ENCODE measurements at regions not wholly inside any gene's neighbourhood (a gene's known extent, or its start where the extent isn't known, plus 50 kb on each side); places are given as distances from the start of the nearest gene placed in this dataset.
"Not testable (repeated sequence)": the region's sequence is repeated elsewhere in the genome, so short reads cannot be mapped to it uniquely, and the experiment has no call there.

GRCh38 chr7:29642494-29643155 lies 79.0 kb downstream of the PRR15 start:
- H3K4me1 ChIP-seq (ENCODE audit: control insufficient read depth, insufficient read depth, low read length, poor library complexity, severe bottlenecking): no peaks in the 10 kb centered on the region
- H3K9me3 ChIP-seq (ENCODE audit: control insufficient read depth in 2 of 2, low read length in 2 of 2): no peaks in the 10 kb centered on the region
- H3K4me3 Mint-ChIP-seq: no peak overlapping the region
- no peak overlapping the region for H3K27ac ChIP-seq (ENCODE audit: insufficient read depth, low read length, poor library complexity, severe bottlenecking)
- no peaks in the 10 kb centered on the region for H3K9me3 Mint-ChIP-seq
- ATAC-seq (ENCODE audit: low read depth in 2 of 2) (no peak), DNase-seq (no peak)
- H3K4me3 ChIP-seq (ENCODE audit: low read depth, low read length): no peak overlapping the region
- H3K4me1 Mint-ChIP-seq: no peaks in the 10 kb centered on the region
- no peaks in the 10 kb centered on the region for H3K27me3 ChIP-seq (ENCODE audit: control insufficient read depth, insufficient read depth, low read length)
- no peaks in the 10 kb centered on the region for H3K36me3 Mint-ChIP-seq
- H3K36me3 ChIP-seq (ENCODE audit: control insufficient read depth, insufficient read depth, low read length): no peaks in the 10 kb centered on the region
- H3K27ac Mint-ChIP-seq: no peak overlapping the region
- no peaks in the 10 kb centered on the region for H3K27me3 Mint-ChIP-seq

- H3K27ac Mint-ChIP-seq; H3K27me3 ChIP-seq (ENCODE audit: control insufficient read depth, insufficient read depth, low read length); H3K36me3 Mint-ChIP-seq; H3K4me1 Mint-ChIP-seq; H3K27ac ChIP-seq (ENCODE audit: insufficient read depth, low read length, poor library complexity, severe bottlenecking); H3K27me3 Mint-ChIP-seq; ATAC-seq (ENCODE audit: low read depth in 2 of 2); DNase-seq; H3K9me3 ChIP-seq (ENCODE audit: control insufficient read depth in 2 of 2, low read length in 2 of 2); H3K4me1 ChIP-seq (ENCODE audit: control insufficient read depth, insufficient read depth, low read length, poor library complexity, severe bottlenecking); H3K4me3 Mint-ChIP-seq; H3K9me3 Mint-ChIP-seq; H3K4me3 ChIP-seq (ENCODE audit: low read depth, low read length); H3K36me3 ChIP-seq (ENCODE audit: control insufficient read depth, insufficient read depth, low read length): not testable (repeated sequence)
Observed at GRCh38 chr7:29646116-29646515, 82.5 kb downstream of the PRR15 start.

GRCh38 chr7:29647020-29647654 lies 83.5 kb downstream of the PRR15 start:
- H3K27me3 Mint-ChIP-seq: no peaks in the 10 kb centered on the region
- Histone ChIP-seq H3K4me3 (ENCODE audit: low read depth, low read length) (no peak overlapping the region), H3K9me3 (ENCODE audit: control insufficient read depth in 2 of 2, low read length in 2 of 2) (no peaks in the 10 kb centered on the region), H3K27me3 (ENCODE audit: control insufficient read depth, insufficient read depth, low read length) (no peaks in the 10 kb centered on the region), H3K4me1 (ENCODE audit: control insufficient read depth, insufficient read depth, low read length, poor library complexity, severe bottlenecking) (no peaks in the 10 kb centered on the region), H3K36me3 (ENCODE audit: control insufficient read depth, insufficient read depth, low read length) (no peaks in the 10 kb centered on the region), H3K27ac (ENCODE audit: insufficient read depth, low read length, poor library complexity, severe bottlenecking) (no peak overlapping the region)
- no peak for DNase-seq
- H3K9me3 Mint-ChIP-seq: peaks cover 0 to 3% (median 0%) of the 10 kb centered on the region in 7 donors
- H3K27ac Mint-ChIP-seq: no peak overlapping the region
- H3K4me1 Mint-ChIP-seq: no peaks in the 10 kb centered on the region
- H3K4me3 Mint-ChIP-seq: no peak overlapping the region
- no peak for ATAC-seq (ENCODE audit: low read depth in 2 of 2)
- no peaks in the 10 kb centered on the region for H3K36me3 Mint-ChIP-seq

GRCh38 chr7:29647691-29648210 lies 84.1 kb downstream of the PRR15 start:
- H3K36me3 ChIP-seq (ENCODE audit: control insufficient read depth, insufficient read depth, low read length); DNase-seq; H3K9me3 Mint-ChIP-seq; H3K27ac ChIP-seq (ENCODE audit: insufficient read depth, low read length, poor library complexity, severe bottlenecking); H3K9me3 ChIP-seq (ENCODE audit: control insufficient read depth in 2 of 2, low read length in 2 of 2); H3K4me3 ChIP-seq (ENCODE audit: low read depth, low read length); ATAC-seq (ENCODE audit: low read depth in 2 of 2); H3K27me3 ChIP-seq (ENCODE audit: control insufficient read depth, insufficient read depth, low read length); H3K27me3 Mint-ChIP-seq; H3K4me1 ChIP-seq (ENCODE audit: control insufficient read depth, insufficient read depth, low read length, poor library complexity, severe bottlenecking); H3K27ac Mint-ChIP-seq; H3K4me1 Mint-ChIP-seq; H3K36me3 Mint-ChIP-seq; H3K4me3 Mint-ChIP-seq: not testable (repeated sequence)

- Mint-ChIP-seq H3K27ac (no peak overlapping the region), H3K4me3 (no peak overlapping the region), H3K36me3 (no peaks in the 10 kb centered on the region), H3K9me3 (peaks cover 0 to 3% (median 0%) of the 10 kb centered on the region in 7 donors), H3K27me3 (no peaks in the 10 kb centered on the region), H3K4me1 (no peaks in the 10 kb centered on the region)
- H3K27ac ChIP-seq (ENCODE audit: insufficient read depth, low read length, poor library complexity, severe bottlenecking): no peak overlapping the region
- H3K9me3 ChIP-seq (ENCODE audit: control insufficient read depth in 2 of 2, low read length in 2 of 2): no peaks in the 10 kb centered on the region
- no peak for ATAC-seq (ENCODE audit: low read depth in 2 of 2)
- H3K4me3 ChIP-seq (ENCODE audit: low read depth, low read length): no peak overlapping the region
- DNase-seq: no peak
- H3K4me1 ChIP-seq (ENCODE audit: control insufficient read depth, insufficient read depth, low read length, poor library complexity, severe bottlenecking): no peaks in the 10 kb centered on the region
- H3K36me3 ChIP-seq (ENCODE audit: control insufficient read depth, insufficient read depth, low read length): no peaks in the 10 kb centered on the region
- H3K27me3 ChIP-seq (ENCODE audit: control insufficient read depth, insufficient read depth, low read length): no peaks in the 10 kb centered on the region
Observed at GRCh38 chr7:29649028-29649716, 85.5 kb downstream of the PRR15 start.

GRCh38 chr7:29649876-29650275 lies 86.2 kb downstream of the PRR15 start:
- H3K27ac ChIP-seq (ENCODE audit: insufficient read depth, low read length, poor library complexity, severe bottlenecking): no peak overlapping the region
- no peaks in the 10 kb centered on the region for H3K4me1 Mint-ChIP-seq
- peaks cover 0 to 3% (median 0%) of the 10 kb centered on the region in 7 donors for H3K9me3 Mint-ChIP-seq
- H3K4me1 ChIP-seq (ENCODE audit: control insufficient read depth, insufficient read depth, low read length, poor library complexity, severe bottlenecking): no peaks in the 10 kb centered on the region
- H3K27ac Mint-ChIP-seq: no peak overlapping the region
- no peaks in the 10 kb centered on the region for H3K36me3 Mint-ChIP-seq
- no peaks in the 10 kb centered on the region for H3K27me3 ChIP-seq (ENCODE audit: control insufficient read depth, insufficient read depth, low read length)
- H3K36me3 ChIP-seq (ENCODE audit: control insufficient read depth, insufficient read depth, low read length): no peaks in the 10 kb centered on the region
- no peaks in the 10 kb centered on the region for H3K27me3 Mint-ChIP-seq
- no peak overlapping the region for H3K4me3 ChIP-seq (ENCODE audit: low read depth, low read length)
- no peak overlapping the region for H3K4me3 Mint-ChIP-seq
- ATAC-seq (ENCODE audit: low read depth in 2 of 2) (no peak), DNase-seq (no peak)
- H3K9me3 ChIP-seq (ENCODE audit: control insufficient read depth in 2 of 2, low read length in 2 of 2): no peaks in the 10 kb centered on the region

GRCh38 chr7:29651477-29651876 lies 87.8 kb downstream of the PRR15 start:
- no peak overlapping the region for H3K27ac ChIP-seq (ENCODE audit: insufficient read depth, low read length, poor library complexity, severe bottlenecking)
- H3K9me3 ChIP-seq (ENCODE audit: control insufficient read depth in 2 of 2, low read length in 2 of 2): no peaks in the 10 kb centered on the region
- Mint-ChIP-seq H3K4me3 (no peak overlapping the region), H3K9me3 (peaks cover 0 to 3% (median 0%) of the 10 kb centered on the region in 7 donors), H3K27ac (no peak overlapping the region), H3K4me1 (no peaks in the 10 kb centered on the region), H3K27me3 (no peaks in the 10 kb centered on the region), H3K36me3 (no peaks in the 10 kb centered on the region)
- no peaks in the 10 kb centered on the region for H3K4me1 ChIP-seq (ENCODE audit: control insufficient read depth, insufficient read depth, low read length, poor library complexity, severe bottlenecking)
- ATAC-seq (ENCODE audit: low read depth in 2 of 2): no peak
- H3K4me3 ChIP-seq (ENCODE audit: low read depth, low read length): no peak overlapping the region
- H3K36me3 ChIP-seq (ENCODE audit: control insufficient read depth, insufficient read depth, low read length): no peaks in the 10 kb centered on the region
- DNase-seq: no peak
- no peaks in the 10 kb centered on the region for H3K27me3 ChIP-seq (ENCODE audit: control insufficient read depth, insufficient read depth, low read length)
